GM10266 (cell line): ENCODE measurements at regions not wholly inside any gene's neighbourhood (a gene's known extent, or its start where the extent isn't known, plus 50 kb on each side); places are given as distances from the start of the nearest gene placed in this dataset.
"Not testable (repeated sequence)": the region's sequence is repeated elsewhere in the genome, so short reads cannot be mapped to it uniquely, and the experiment has no call there.

ENCODE experiments used
- DNase-seq: peaks from one replicate; pipeline ENCODE4 v3.0.0; 2012; ENCODE audit errors: extremely low spot score
- CTCF ChIP-seq: IDR thresholded peaks from 2 replicates; pipeline ENCODE4 v1.5.1; 2012; ENCODE audit warnings: mild to moderate bottlenecking, low read depth; ENCODE audit not compliant: control insufficient read depth, insufficient read depth; ENCODE audit errors: missing control alignments

- no peak for TF ChIP-seq CTCF
- peak; percentile 28 for DNase-seq
These were observed 82.6 kb downstream of the NENF start for GRCh38 chr1:212515329-212515760.

GRCh38 chr1:212516012-212516411, 83.3 kb downstream of the NENF start:
- DNase-seq, result not testable (repeated sequence)

- DNase-seq, result no peak
- TF ChIP-seq CTCF, result no peak
These were observed 85.7 kb downstream of the NENF start for GRCh38 chr1:212518188-212519054.

GRCh38 chr1:212519131-212519530, 86.4 kb downstream of the NENF start:
- TF ChIP-seq CTCF, result no peak
- no peak for DNase-seq

- TF ChIP-seq CTCF, result no peak
These were observed 87.6 kb downstream of the NENF start for GRCh38 chr1:212520299-212520698.

GRCh38 chr1:212520746-212521145, 87.8 kb upstream of the ATF3 start:
- DNase-seq, result no peak
- no peak for TF ChIP-seq CTCF

More at GRCh38 chr1:212520299-212520698, 87.6 kb downstream of the NENF start:
- no peak for DNase-seq

- no peak for TF ChIP-seq CTCF
- DNase-seq, result no peak
These were observed 83.0 kb upstream of the ATF3 start for GRCh38 chr1:212525479-212526110.

GRCh38 chr1:212526111-212526491, 82.5 kb upstream of the ATF3 start:
- TF ChIP-seq CTCF, result no peak
- DNase-seq, result no peak
